NAMALWA (cell line): ENCODE measurements at regions not wholly inside any gene's neighbourhood (a gene's known extent, or its start where the extent isn't known, plus 50 kb on each side); places are given as distances from the start of the nearest gene placed in this dataset.
"Not testable (repeated sequence)": the region's sequence is repeated elsewhere in the genome, so short reads cannot be mapped to it uniquely, and the experiment has no call there.

Experiments
- DNase-seq: peaks from one replicate; pipeline ENCODE4 v3.0.0-alpha.2; 2015; ENCODE audit warnings: low spot score

DNA sequence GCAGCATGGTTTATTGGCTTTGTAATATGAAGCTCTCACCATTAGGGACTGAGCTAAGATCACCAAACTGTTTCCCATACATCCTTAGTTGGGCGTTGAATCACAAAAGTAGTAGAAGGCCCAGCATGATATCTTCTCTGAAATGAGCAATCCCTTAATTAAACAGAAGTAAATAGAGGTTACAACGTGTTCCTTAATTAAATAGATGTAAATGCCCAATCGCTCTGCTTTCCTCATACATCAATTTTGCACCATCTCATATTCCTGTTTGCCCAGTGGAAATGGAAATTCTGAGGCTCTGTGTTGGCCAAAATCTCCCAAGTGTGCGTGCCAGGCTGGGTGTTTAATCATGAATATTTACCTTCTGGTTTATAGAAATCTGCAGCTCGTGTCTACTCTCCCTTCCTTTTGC lies 107.4 kb upstream of the FOXB1 start:
- DNase-seq, result no peak

- no peak for DNase-seq
These were observed 109.3 kb upstream of the FOXB1 start for GRCh38 chr15:59894835-59895234.

GRCh38 chr15:59892985-59893384 lies 111.1 kb upstream of the FOXB1 start:
- no peak for DNase-seq

DNA sequence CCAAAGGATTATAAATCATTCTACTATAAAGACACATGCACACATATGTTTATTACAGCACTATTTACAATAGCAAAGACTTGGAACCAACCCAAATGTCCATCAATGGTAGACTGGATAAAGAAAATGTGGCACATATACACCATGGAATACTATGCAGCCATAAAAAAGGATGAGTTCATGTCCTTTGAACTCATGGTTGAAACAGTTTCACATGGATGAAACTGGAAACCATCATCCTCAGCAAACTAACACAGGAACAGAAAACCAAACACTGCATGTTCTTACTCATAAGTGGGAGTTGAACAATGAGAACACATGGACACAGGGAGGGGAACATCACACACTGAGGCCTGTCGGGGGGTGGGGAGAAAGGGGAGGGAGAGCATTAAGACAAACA lies 116.2 kb upstream of the FOXB1 start:
- not testable (repeated sequence) for DNase-seq

DNA sequence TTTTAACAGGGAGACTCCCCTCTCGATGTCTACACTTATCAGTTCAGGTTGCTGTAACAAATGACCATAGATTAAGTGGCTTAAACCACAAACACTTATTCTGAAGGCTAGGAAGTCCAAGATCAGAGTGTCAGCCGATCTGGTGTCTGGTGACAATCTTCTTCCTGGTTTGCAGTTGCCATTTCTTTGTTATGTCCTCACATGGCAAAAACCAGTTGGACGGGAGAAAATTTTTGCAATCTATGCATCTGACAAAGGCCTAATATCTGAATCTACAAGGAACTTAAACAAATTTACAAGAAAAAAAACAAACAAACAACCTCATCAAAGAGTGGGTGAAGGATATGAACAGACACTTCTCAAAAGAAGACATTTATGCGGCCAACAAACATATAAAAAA lies 116.9 kb upstream of the FOXB1 start:
- no peak for DNase-seq

- no peak for DNase-seq
These were observed 117.7 kb upstream of the FOXB1 start for GRCh38 chr15:59886441-59886840.

GRCh38 chr15:59885832-59886231 lies 118.3 kb upstream of the FOXB1 start:
- no peak for DNase-seq

DNA sequence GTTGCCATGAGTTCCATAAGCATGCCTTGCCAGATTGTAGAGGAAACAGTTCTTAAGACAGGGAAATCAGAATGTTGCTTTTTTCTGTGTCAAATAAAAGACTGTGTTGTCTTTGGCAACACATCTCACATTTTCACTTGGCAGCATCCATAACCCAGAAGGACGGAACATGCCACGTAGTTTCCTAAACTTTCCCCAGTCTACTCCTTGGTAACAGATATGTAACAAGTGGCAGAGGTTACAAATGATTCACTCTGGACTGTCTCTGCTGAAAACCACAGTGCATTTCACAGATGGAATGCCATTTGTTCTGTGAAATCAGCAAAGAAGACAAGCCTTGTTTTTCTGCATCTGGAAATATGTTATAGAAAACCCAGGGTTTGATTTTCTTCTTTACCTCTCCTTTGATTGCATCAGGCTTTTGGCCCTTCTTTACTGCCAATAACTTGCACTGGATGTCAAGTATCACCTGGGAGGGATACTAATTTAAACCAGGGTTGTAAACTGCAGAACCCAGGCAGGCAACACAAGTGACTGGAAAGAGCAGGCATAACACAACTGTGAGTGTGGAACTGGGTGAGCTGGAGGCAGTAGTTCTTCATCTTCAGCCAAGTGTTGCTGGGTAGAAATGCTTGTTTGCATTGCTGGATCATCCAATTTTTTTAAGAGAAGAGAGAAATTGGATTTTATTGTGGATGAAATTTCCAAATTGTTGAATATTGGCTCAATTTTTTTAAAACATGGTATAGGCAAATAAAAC lies 124.4 kb upstream of the FOXB1 start:
- DNase-seq, result no peak

DNA sequence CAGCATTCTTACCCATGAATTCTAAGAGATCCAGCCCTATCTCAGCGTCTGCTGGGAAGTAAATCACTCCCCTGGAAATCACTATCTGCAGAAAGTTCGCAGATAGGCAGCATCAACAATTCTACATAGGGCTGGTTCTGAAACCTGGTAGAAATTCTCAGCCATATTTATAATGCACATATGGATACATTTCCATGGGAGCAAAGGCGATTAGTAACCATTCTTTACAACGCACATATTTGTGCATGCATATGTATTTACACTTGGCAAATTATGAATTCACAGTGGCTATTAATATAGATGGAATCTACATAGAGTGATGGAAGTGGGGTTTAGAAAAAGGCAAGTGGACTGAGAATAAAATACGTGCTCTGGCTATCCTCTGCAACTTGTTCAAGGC lies 128.0 kb upstream of the FOXB1 start:
- no peak for DNase-seq

GRCh38 chr15:59873644-59874272 lies 130.4 kb upstream of the FOXB1 start:
- no peak for DNase-seq

DNA sequence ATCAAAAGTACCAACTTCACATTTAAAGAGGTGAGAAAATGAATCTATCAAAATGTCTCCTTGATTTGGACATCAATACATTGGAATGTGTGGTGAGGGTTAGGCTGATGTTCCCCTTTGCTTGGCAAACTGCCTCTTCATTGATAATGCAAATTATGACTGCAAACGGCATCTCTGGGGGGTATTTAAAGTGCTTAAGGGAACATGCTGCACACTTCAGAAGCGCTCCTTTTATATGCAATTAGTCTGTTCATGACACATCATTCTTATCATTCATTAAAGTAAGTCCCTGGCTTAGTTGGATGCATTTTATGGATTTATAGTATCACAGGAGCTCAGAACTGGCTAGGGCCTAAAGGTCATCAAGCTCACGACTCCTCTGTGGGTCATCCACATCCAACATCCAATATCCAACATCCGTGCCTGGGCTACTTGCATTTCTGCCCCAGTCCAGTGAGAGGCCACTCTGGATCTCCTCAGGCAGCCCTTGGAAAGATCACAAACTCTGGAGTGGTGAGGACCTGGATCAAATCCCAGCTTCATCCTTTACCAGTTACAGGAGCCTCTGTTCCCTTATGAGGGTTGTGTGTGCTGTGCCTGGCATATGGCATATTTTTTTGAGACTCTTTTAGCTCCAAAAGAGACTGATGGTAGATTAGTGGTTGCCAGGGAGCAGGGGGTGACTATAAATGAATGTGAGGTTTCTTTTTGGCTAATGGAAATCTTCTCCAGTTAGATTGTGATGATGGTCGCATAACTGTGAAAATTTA lies 136.8 kb upstream of the FOXB1 start:
- no peak for DNase-seq

GRCh38 chr15:59866642-59867041 lies 137.5 kb upstream of the FOXB1 start:
- DNase-seq, result no peak

DNA sequence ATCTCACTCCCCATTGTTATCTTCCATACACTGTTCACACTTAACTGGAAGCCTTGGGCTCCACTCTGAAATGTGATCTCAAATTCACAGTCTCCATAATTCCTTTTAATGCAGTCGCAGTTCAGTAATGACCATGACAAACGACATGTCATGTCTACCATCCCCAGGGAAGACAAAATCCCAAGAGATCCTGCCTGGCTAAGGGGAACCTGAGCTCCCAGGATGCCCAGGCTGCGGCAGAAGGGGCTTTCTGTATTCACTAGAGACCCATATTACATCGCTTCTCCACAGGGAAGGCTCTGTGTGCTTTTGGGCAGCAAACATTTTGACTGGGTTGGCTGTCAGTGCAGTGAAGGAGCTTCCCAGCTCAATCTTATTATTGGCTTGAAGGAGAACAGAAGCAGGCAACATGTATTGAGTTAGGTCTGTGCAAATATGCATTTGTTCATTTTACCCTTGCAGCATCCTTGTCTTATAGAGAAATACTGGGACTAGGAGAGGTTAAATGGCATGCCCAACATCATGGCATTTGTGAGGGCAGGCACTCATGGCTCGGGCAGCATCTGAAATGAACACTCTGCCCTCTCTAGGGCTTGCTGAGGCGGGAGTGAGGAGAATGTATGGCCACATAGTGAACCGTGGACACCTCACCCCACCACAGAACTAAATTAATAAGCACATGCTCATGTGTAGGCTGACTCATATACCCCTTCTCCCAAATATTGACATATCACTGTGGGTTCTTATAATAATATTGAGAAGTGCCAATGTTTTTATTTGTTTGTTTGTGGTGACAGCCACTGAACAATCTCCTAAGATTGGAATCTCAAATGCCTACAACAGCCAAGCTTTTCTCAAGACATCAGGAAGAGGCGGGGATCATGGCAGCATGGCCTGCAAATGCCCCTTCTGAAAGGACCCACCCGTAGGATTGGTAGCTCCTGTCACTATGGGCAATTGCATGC lies 141.6 kb upstream of the FOXB1 start:
- DNase-seq, result no peak

DNA sequence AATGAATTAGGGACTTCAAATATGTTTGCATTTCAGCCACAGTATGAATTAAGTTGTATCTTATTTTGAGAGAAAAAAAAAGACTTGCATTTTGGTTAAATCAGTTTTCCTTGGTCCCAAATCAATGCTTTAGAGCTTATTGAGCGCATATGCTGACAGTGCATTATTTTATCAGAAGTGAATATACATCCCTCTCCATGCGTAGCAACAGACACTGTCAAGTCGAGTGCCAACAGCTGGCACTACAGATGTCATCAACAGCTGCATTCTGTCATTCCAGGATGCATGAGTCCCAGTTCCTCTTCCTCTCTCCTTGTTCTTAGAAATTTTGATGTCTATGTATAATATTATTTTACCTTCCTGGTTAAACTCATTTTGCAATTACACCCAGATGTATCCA lies 156.1 kb upstream of the FOXB1 start:
- no peak for DNase-seq

GRCh38 chr15:59845942-59846499 lies 156.9 kb upstream of the BNIP2 start:
- DNase-seq, result no peak

- no peak for DNase-seq
These were observed 154.5 kb upstream of the BNIP2 start for GRCh38 chr15:59843609-59844008.

GRCh38 chr15:59841036-59841435 lies 151.9 kb upstream of the BNIP2 start:
- no peak for DNase-seq

DNA sequence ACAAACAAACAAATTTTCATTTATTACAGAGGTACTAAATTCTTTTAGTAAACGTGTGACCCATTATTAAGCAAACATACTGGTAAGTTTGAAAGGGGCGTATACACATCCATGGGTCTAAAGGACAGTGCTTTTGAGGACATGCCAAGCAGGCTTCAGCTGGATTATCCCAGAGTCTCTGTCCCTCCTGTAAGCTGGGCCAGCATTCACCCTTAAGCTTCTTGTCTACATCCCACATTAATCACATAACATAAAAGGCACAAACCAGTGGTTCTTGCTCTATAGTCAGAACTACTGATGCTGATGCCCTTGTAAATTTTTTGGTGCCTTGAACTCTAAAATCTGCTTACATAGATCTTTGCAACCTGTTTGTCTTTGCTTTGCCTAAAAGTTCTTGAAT lies 150.8 kb upstream of the BNIP2 start:
- no peak for DNase-seq

- no peak for DNase-seq
These were observed 149.8 kb upstream of the BNIP2 start for GRCh38 chr15:59838900-59839299.

GRCh38 chr15:59835776-59836175 lies 146.7 kb upstream of the BNIP2 start:
- DNase-seq, result no peak

GRCh38 chr15:59834528-59834927 lies 145.4 kb upstream of the BNIP2 start:
- DNase-seq, result no peak

DNA sequence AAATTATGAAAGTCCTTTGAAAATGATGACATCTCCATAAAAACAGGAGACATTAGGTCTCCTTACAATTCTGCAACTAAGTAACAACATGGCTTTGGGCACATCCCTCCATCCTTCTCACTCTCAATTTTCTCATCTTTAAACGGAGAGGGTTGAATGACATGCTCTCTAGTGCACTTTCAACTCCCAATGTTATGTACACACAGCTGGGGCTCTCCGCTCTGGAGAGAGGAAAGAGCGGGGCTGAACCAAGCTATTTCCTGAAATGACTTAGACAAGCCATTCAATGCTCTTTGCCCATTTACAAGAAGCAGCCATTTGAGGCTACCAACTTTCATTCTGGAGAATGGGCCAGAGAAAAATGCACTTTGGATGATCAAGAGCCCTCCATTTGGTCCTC lies 144.2 kb upstream of the BNIP2 start:
- no peak for DNase-seq
